Stimulated activated memory B cell treated with anti-CD40 and anti-IgM and Interleukin-4, amounts not matched to agents 10 μg/mL and 1 μg/mL and 100 μg/mL, for 72 hours (primary cell): ENCODE measurements at regions not wholly inside any gene's neighbourhood (a gene's known extent, or its start where the extent isn't known, plus 50 kb on each side); places are given as distances from the start of the nearest gene placed in this dataset.

ENCODE experiments used
- ATAC-seq: fragments of 150-1000 bp; cut with Tn5 transposase; 2 replicates; pipeline ENCODE4 v1.10.0; 2021
- H3K27ac Mint-ChIP-seq: one replicate; pipeline ENCODE4 v1.8.0; 2022; ENCODE audit warnings: mild to moderate bottlenecking, mixed read lengths
- H3K27me3 Mint-ChIP-seq: one replicate; pipeline ENCODE4 v1.8.0; 2022; ENCODE audit warnings: mixed read lengths
- H3K36me3 Mint-ChIP-seq: one replicate; pipeline ENCODE4 v1.8.0; 2022; ENCODE audit warnings: mixed read lengths
- H3K4me1 Mint-ChIP-seq: one replicate; pipeline ENCODE4 v1.8.0; 2022; ENCODE audit warnings: mixed read lengths
- H3K4me3 Mint-ChIP-seq: one replicate; pipeline ENCODE4 v1.8.0; 2022; ENCODE audit warnings: mild to moderate bottlenecking, moderate library complexity, mixed read lengths
- H3K9me3 Mint-ChIP-seq: one replicate; pipeline ENCODE4 v1.8.0; 2022; ENCODE audit warnings: mixed read lengths

- no peak overlapping the region for H3K27ac Mint-ChIP-seq
- peaks cover 11% of the 10 kb centered on the region for H3K27me3 Mint-ChIP-seq
- no peaks in the 10 kb centered on the region for H3K36me3 Mint-ChIP-seq
- H3K4me3 Mint-ChIP-seq, result no peak overlapping the region
- H3K4me1 Mint-ChIP-seq, result no peaks in the 10 kb centered on the region
- ATAC-seq, result no peak
- peaks cover 4% of the 10 kb centered on the region for H3K9me3 Mint-ChIP-seq
These were observed 56.9 kb upstream of the PRPS1 start for GRCh38 chrX:107571296-107571998.

- Mint-ChIP-seq H3K4me1 (no peaks in the 10 kb centered on the region), H3K27ac (no peak overlapping the region), H3K36me3 (no peaks in the 10 kb centered on the region), H3K4me3 (no peak overlapping the region), H3K27me3 (peaks cover under 1% of the 10 kb centered on the region), H3K9me3 (peaks cover 4% of the 10 kb centered on the region)
- no peak for ATAC-seq
These were observed 55.3 kb upstream of the PRPS1 start for GRCh38 chrX:107573016-107573415.

- H3K4me3 Mint-ChIP-seq, result no peak overlapping the region
- no peaks in the 10 kb centered on the region for H3K36me3 Mint-ChIP-seq
- no peaks in the 10 kb centered on the region for H3K27me3 Mint-ChIP-seq
- ATAC-seq, result no peak
- H3K9me3 Mint-ChIP-seq, result peaks cover 4% of the 10 kb centered on the region
- no peak overlapping the region for H3K27ac Mint-ChIP-seq
- no peaks in the 10 kb centered on the region for H3K4me1 Mint-ChIP-seq
These were observed 54.1 kb upstream of the PRPS1 start for GRCh38 chrX:107574054-107574683.

- Mint-ChIP-seq H3K27me3 (no peaks in the 10 kb centered on the region), H3K27ac (no peak overlapping the region), H3K9me3 (peaks cover 4% of the 10 kb centered on the region), H3K4me1 (no peaks in the 10 kb centered on the region), H3K4me3 (no peak overlapping the region), H3K36me3 (no peaks in the 10 kb centered on the region)
- no peak for ATAC-seq
These were observed 53.6 kb upstream of the PRPS1 start for GRCh38 chrX:107574711-107575110.

- no peak for ATAC-seq
- no peak overlapping the region for H3K27ac Mint-ChIP-seq
These were observed 51.9 kb upstream of the PRPS1 start for GRCh38 chrX:107576392-107576791.

GRCh38 chrX:107576841-107577240 lies 51.5 kb upstream of the PRPS1 start:
- Mint-ChIP-seq H3K4me1 (no peaks in the 10 kb centered on the region), H3K4me3 (no peak overlapping the region), H3K9me3 (peaks cover 4% of the 10 kb centered on the region), H3K27ac (no peak overlapping the region), H3K27me3 (no peaks in the 10 kb centered on the region), H3K36me3 (no peaks in the 10 kb centered on the region)
- ATAC-seq, result no peak

More at GRCh38 chrX:107576392-107576791, 51.9 kb upstream of the PRPS1 start:
- H3K36me3 Mint-ChIP-seq, result no peaks in the 10 kb centered on the region
- no peaks in the 10 kb centered on the region for H3K4me1 Mint-ChIP-seq
- H3K4me3 Mint-ChIP-seq, result no peak overlapping the region
- H3K9me3 Mint-ChIP-seq, result peaks cover 4% of the 10 kb centered on the region
- no peaks in the 10 kb centered on the region for H3K27me3 Mint-ChIP-seq

- H3K4me1 Mint-ChIP-seq, result no peaks in the 10 kb centered on the region
- no peak overlapping the region for H3K27ac Mint-ChIP-seq
- no peak for ATAC-seq
- no peaks in the 10 kb centered on the region for H3K27me3 Mint-ChIP-seq
- no peaks in the 10 kb centered on the region for H3K36me3 Mint-ChIP-seq
- H3K4me3 Mint-ChIP-seq, result no peak overlapping the region
- H3K9me3 Mint-ChIP-seq, result no peaks in the 10 kb centered on the region
These were observed 50.4 kb upstream of the PRPS1 start for GRCh38 chrX:107577933-107578332.
